Inferior parietal cortex (tissue), 1 donor: ENCODE measurements at regions not wholly inside any gene's neighbourhood (a gene's known extent, or its start where the extent isn't known, plus 50 kb on each side); places are given as distances from the start of the nearest gene placed in this dataset.
"Not testable (repeated sequence)": the region's sequence is repeated elsewhere in the genome, so short reads cannot be mapped to it uniquely, and the experiment has no call there.

ENCODE experiments used
- DNase-seq: peaks from one replicate; pipeline ENCODE4 v3.0.0-alpha.2; 2016; ENCODE audit errors: extremely low spot score

GRCh38 chr17:13150738-13151137, 132.9 kb upstream of the ELAC2 start:
- DNase-seq = not testable (repeated sequence)

DNA sequence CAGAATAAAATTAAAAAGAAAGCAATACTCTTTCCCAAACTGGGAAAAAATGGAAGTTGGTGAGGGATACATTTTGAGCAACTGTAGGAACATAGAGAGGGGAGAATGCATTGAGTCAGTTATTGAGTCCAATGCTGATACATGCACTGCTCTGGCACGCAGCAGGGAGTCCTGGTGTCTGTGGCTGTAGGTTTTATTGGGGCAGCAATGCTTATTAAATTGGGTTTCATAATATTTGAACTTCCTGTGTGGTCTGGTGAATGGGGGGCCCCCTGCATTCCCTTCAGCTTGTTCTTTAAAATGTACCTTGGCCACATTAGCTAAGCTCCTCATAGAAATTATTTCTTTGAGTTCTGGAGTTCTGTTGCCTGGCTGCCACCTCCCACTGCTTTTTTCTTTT, 125.2 kb upstream of the ELAC2 start:
- no peak for DNase-seq

GRCh38 chr17:13140750-13141149, 122.9 kb upstream of the ELAC2 start:
- DNase-seq = no peak

DNA sequence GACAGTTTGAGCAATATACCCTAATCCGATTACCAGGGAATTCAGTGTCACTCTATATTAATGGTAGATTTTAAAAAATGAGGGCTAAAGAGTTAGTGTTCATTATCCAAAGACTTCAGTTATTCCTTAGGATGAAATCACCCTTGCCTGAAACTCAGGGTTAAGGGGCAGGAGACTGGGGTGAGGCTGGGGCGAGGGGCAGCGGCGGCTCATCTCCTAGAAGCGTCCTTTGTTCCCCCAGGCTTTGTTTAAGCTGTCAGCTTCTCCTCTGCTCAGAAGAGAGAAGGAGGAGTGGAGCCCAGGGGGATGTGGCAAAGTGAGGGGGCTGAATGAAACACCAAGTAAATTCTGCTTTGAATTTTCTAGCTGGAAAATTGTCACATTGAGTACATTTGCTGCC, 117.7 kb upstream of the ELAC2 start:
- no peak for DNase-seq

DNA sequence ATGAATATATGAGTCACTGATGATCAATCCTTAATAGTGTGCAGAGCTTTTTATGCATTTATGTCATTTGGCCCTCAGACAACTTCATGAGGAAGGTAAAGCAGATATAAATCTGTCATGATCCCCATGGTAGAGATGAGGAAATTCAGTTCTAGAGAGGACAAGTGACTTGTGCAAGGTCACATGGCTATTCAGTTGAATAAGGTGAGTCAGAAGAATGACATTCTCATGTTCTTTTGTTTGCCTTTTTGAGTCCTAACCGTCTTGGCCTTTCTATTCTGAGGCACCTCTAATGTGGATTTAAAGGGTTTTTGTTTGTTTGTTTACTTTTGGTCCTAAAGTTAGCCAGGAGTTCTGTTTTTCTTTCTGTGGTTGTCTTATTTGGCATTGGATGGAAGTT, 116.2 kb upstream of the ELAC2 start:
- DNase-seq = no peak

- no peak for DNase-seq
These were observed 113.4 kb upstream of the ELAC2 start for GRCh38 chr17:13131225-13131624.

DNA sequence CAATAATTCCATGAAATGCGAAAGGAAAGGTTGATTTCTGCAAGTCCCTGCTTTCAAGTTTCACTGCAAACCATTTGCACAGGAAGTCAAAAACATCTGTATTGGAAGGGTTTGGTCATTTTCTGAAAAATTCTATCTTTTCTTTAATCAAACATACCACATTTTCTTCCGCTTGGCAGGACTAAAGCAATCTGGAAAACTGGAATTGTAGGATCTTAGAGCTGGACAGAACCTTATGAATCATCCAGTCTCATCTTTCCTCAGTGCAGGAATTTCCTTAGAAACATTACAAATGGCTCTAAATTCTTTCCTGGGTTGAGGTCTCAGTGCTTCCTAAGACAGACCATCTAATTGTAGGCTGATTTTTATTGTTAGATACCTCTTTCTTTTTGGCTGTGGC, 111.5 kb upstream of the ELAC2 start:
- DNase-seq = no peak

DNA sequence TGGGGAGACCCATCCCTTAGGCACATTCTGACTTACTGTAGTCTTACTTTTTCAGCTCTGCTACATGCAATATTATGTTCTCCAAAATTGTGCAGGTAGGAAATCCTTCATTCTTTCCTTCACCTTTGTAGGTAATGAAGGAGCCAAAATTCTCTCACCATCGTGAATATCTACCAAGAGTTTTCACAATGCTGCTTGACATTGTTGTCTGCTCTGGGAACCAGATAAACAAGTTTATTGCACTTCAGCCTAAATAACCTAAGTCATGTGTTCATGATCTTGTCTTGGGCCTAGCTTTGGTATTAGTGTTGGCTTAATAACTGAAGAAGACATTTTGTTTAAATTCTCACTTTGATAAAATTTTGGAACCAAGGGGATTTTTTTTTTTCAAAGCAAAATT, 110.8 kb upstream of the ELAC2 start:
- no peak for DNase-seq

- no peak for DNase-seq
These were observed 110.2 kb upstream of the ELAC2 start for GRCh38 chr17:13127921-13128602.

DNA sequence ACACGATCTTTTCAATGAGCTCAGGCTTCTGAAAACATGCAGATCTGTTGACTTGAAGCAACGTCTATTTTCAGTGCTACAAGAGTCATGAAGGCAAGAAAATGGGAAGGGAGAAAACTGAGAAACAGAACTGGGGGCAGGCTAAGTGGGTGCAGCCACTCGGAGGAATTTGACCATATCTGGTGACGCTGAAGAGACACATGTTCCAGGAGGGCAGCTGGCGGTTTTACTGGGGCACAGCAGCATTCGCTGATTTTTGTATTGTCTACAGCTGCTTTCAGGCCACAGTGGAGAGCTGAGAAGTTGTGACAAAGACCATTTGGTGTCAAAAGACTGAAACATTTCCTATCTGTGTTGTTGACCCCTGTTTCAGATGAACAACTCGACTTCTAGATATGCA, 103.0 kb upstream of the ELAC2 start:
- DNase-seq = no peak

DNA sequence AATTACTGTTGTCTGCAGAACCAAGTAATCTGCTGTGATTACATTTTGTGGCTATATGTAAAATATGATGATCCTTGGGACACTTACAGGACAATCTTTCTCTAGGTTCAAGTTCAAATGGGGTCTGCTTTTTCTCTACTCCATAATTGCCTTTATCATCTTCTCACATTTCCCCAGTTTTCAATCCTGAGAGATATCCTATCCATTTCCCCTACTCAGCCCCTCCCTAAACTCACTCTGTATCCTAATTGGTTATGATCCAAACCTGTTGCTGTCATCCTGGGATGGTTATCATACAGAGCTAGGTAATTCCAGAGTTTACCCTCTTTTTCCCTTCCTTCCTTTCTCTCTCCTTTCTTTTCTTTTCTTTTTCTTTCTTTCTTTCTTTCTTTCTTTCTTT, 100.5 kb upstream of the ELAC2 start:
- no peak for DNase-seq

GRCh38 chr17:13117616-13118015, 99.8 kb upstream of the ELAC2 start:
- DNase-seq = no peak

GRCh38 chr17:13114601-13115031, 96.8 kb upstream of the ELAC2 start:
- DNase-seq = peak; percentile 4

DNA sequence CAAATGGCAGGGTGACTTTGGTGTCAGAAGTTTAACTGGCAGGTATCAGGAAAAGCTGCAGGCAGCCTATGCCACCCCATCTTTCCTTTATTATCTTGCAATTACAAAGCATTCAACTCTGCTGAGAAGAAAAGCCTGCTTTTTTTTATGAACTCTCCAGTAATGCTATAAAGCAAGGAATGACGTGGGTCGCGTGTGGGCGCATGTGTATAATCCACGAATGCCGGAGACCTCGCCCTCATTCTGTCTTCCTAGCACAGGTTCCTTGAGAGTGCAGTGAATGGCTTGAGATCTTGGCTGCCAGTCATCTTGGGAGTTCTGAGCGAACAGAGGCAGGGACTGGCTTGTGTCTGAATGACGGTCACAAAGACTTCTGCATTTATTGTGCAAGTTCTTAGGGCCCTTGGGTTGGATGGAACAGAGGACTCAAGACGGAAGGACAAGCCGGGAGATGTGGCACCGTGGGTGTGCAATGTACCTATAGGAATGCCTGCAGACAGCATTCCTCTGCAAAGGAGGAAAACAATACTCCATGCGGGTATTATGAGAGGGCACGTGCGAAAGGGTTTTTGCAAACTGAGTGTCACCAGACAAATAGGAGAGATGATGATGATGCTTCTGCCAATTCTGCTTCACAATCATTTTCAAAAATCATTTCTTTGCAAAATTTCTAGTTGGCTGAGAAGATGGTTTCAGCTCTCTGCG, 96.1 kb upstream of the ELAC2 start:
- DNase-seq = no peak

DNA sequence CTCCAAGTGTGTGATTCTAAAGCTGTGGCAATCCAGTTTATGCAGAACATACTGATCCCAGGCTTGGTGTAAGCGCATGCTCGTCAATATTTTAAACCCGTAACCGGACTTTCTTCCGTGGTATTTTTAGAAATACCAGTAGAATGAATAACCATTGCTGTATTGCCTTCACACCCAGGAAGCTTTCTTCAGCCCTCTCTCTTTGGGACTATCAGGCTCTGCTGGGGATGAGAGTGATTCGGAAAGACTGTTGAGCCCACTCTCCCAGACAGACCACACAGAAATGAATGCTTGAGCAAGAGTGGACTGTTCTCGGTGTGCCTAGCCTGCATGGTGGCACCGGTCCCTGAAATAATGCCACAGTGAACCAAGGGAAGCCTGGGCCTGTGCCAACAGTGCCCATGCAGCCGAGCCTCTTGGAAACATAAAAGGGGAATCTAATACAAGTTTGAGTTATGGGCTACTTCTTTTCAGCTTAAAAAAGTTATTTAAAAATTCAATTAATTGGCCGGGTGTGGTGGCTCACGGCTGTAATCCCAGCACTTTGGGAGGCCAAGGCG, 89.9 kb upstream of the ELAC2 start:
- no peak for DNase-seq

GRCh38 chr17:13106171-13106570, 88.3 kb upstream of the ELAC2 start:
- no peak for DNase-seq

DNA sequence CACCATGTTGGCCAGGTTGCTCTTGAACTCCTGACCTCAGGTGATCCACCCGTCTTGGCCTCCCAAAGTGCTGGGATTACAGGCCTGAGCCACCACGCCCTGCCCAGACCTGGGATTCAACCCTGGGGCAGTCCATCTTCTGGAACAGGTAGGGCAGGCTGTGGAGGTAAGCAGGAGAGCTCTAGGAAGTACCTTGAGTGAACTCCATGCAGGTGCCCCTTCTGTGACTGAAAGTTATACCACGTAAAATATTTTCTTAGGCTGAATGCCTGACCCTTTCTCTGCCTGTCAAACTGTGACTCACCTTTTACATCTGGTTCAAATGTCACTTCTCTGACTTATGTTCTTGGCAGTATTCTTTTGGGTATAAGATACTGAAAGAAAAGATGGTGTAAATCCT, 86.7 kb upstream of the ELAC2 start:
- no peak for DNase-seq

DNA sequence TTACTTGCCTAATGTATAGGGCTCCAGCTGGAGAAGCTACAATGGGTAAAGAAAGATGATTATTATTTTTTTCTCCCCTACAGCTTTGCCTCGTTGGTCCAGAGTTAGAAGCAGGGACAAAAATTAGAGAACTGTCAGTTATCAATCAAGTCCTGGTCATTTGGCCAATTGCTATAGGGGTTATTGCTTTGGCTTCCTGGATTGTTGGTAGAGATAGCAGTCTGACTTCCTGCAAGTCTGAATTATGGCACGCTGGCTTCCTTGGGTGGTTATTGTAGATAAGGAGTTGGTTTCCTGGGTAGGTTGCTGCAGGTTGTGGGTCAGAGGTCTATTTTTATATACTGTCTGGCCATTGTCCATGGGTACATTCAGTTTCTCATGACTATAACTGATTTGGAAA, 84.7 kb upstream of the ELAC2 start:
- DNase-seq = no peak

DNA sequence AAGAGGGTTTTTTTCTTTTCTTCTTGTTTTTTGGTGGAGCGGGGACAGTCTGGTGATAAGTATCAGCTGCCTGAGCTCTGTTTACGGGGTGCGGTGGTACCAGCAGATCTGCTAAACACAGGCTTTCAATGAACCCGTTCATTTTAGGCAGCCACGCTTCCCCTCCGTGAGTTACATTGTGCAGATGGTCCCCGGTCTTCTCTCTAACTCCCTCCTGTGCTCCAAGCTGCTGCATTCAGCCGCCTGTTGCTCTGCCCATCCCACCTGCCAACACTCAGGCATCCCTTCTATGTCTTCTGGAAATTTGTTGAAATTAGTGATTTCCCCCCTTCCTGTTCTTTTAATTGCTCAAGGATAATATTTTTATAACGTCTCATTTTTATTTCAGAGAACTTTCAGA, 82.1 kb upstream of the ELAC2 start:
- DNase-seq = no peak

DNA sequence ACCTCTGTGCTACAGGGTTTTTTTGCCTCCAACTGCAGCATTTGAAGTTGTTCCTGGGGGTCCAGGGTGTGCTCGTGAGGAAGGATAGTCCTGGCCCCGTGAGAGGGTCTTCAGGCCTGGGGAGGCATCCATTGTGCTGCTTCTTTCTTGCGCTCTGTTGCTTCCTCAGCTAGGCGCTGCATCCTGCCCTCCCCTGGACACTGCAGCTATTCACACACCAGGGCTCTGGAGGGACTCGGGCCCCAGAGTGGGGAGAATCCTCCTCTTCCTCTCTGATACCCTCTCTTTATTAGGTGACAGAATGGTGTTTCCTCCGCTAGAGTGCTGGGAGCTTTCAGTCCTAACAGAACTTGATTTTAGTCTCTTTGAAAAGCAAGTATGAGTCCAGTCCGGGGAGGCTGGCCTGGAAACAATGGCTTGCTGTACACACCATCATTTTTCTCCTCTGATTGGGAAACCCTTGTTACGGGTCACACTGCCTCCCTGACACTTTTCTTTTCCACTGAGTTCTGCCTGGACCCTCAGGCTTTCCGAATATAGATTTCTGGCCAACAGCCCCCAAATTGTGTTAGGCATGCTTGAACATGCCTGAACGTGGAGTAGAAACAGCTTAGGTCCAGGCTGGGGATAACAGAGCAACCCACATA, 81.4 kb upstream of the ELAC2 start:
- DNase-seq = no peak

DNA sequence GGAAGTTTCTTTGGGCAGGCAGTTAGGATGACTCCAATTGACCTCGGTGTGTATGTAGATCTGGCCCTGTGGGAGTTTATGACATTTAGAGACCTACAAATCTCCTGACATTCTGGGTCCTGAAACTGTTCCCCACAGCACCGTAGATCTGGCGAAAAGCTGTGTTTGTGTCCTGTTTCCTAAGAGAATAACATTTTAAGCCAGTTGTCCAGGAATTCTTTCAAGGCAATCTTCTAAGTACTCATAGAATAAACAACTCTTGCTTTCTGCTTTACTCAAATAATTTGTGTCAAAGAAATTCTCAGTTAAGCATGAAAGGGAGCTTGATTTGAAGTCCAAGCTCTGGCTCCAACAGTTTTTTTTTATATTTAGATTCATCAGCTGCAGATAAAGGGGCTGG, 78.5 kb upstream of the ELAC2 start:
- no peak for DNase-seq

- DNase-seq = not testable (repeated sequence)
These were observed 74.2 kb upstream of the ELAC2 start for GRCh38 chr17:13092010-13092409.

- no peak for DNase-seq
These were observed 70.8 kb upstream of the ELAC2 start for GRCh38 chr17:13088666-13089065.
